ENCODE measurements at regions not wholly inside any gene's neighbourhood (a gene's known extent, or its start where the extent isn't known, plus 50 kb on each side); places are given as distances from the start of the nearest gene placed in this dataset.

GRCh38 chr5:8138884-8139283 lies 269.9 kb downstream of the MTRR start:
- DNase-seq (ENCODE audit: low read depth) = no peak

GRCh38 chr5:8150791-8151190 lies 281.8 kb downstream of the MTRR start:
- DNase-seq (ENCODE audit: low read depth) = no peak

GRCh38 chr5:8156706-8157105 lies 287.8 kb downstream of the MTRR start:
- no peak for DNase-seq (ENCODE audit: low read depth)

- DNase-seq (ENCODE audit: low read depth) = no peak
Observed at GRCh38 chr5:8157320-8157822, 288.4 kb downstream of the MTRR start.

GRCh38 chr5:8176101-8176693 lies 307.2 kb downstream of the MTRR start:
- DNase-seq (ENCODE audit: low read depth) = no peak

- DNase-seq (ENCODE audit: low read depth) = no peak
Observed at GRCh38 chr5:8184455-8185063, 315.6 kb downstream of the MTRR start.

- DNase-seq (ENCODE audit: low read depth) = no peak
Observed at GRCh38 chr5:8185852-8186251, 316.9 kb downstream of the MTRR start.

- no peak for DNase-seq (ENCODE audit: low read depth)
Observed at GRCh38 chr5:8188874-8189565, 320.1 kb downstream of the MTRR start.

GRCh38 chr5:8192840-8193239 lies 323.9 kb downstream of the MTRR start:
- no peak for DNase-seq (ENCODE audit: low read depth)

GRCh38 chr5:8196061-8196460 lies 327.1 kb downstream of the MTRR start:
- DNase-seq (ENCODE audit: low read depth) = no peak

GRCh38 chr5:8208307-8208706 lies 339.4 kb downstream of the MTRR start:
- no peak for DNase-seq (ENCODE audit: low read depth)

- no peak for DNase-seq (ENCODE audit: low read depth)
Observed at GRCh38 chr5:8209500-8209899, 340.6 kb downstream of the MTRR start.

- DNase-seq (ENCODE audit: low read depth) = no peak
Observed at GRCh38 chr5:8213701-8214240, 344.8 kb downstream of the MTRR start.

GRCh38 chr5:8216921-8217320 lies 348.0 kb downstream of the MTRR start:
- no peak for DNase-seq (ENCODE audit: low read depth)

- DNase-seq (ENCODE audit: low read depth) = no peak
Observed at GRCh38 chr5:8226148-8226547, 357.2 kb downstream of the MTRR start.

- no peak for DNase-seq (ENCODE audit: low read depth)
Observed at GRCh38 chr5:8227112-8227511, 358.2 kb downstream of the MTRR start.

- DNase-seq (ENCODE audit: low read depth) = no peak
Observed at GRCh38 chr5:8229551-8229950, 360.6 kb downstream of the MTRR start.

GRCh38 chr5:8230868-8231267 lies 361.9 kb downstream of the MTRR start:
- DNase-seq (ENCODE audit: low read depth) = no peak

- no peak for DNase-seq (ENCODE audit: low read depth)
Observed at GRCh38 chr5:8233479-8233878, 364.5 kb downstream of the MTRR start.

- no peak for DNase-seq (ENCODE audit: low read depth)
Observed at GRCh38 chr5:8234179-8234770, 365.3 kb downstream of the MTRR start.

- DNase-seq (ENCODE audit: low read depth) = no peak
Observed at GRCh38 chr5:8238080-8238479, 369.1 kb downstream of the MTRR start.

- no peak for DNase-seq (ENCODE audit: low read depth)
Observed at GRCh38 chr5:8239198-8239597, 370.2 kb downstream of the MTRR start.

GRCh38 chr5:8239646-8240045 lies 370.7 kb downstream of the MTRR start:
- DNase-seq (ENCODE audit: low read depth) = no peak

Measured in activated T-helper 9 cell treated with anti-CD3 and anti-CD28 coated beads, Interleukin-2, amount 50 U/mL, for 16 hours (primary cell).